Stimulated activated CD4-positive, alpha-beta T cell treated with anti-CD3 and anti-CD28 coated beads, TNF-alpha, amount 100 ng/mL, for 48 hours (primary cell): ENCODE measurements at regions not wholly inside any gene's neighbourhood (a gene's known extent, or its start where the extent isn't known, plus 50 kb on each side); places are given as distances from the start of the nearest gene placed in this dataset.

Experiments
- DNase-seq, 3 donors: peaks; one replicate each; pipeline ENCODE4 v3.0.0-alpha.2; 2020; ENCODE audit warnings: low read depth in 3 of 3

GRCh38 chr4:89364541-89364940, 56.9 kb upstream of the GPRIN3 start:
- DNase-seq, result no peak

GRCh38 chr4:89363786-89364185, 56.2 kb upstream of the GPRIN3 start:
- DNase-seq, result no peak

- no peak for DNase-seq
These were observed 51.5 kb upstream of the GPRIN3 start for GRCh38 chr4:89358935-89359638.

- no peak for DNase-seq
These were observed 50.2 kb upstream of the GPRIN3 start for GRCh38 chr4:89357787-89358186.
